NCI-H345 (cell line): ENCODE measurements at regions not wholly inside any gene's neighbourhood (a gene's known extent, or its start where the extent isn't known, plus 50 kb on each side); places are given as distances from the start of the nearest gene placed in this dataset.

ENCODE experiments used
- DNase-seq: peaks from one replicate; lab custom pipeline; 2025; lab: John Stamatoyannopoulos, UW

DNA sequence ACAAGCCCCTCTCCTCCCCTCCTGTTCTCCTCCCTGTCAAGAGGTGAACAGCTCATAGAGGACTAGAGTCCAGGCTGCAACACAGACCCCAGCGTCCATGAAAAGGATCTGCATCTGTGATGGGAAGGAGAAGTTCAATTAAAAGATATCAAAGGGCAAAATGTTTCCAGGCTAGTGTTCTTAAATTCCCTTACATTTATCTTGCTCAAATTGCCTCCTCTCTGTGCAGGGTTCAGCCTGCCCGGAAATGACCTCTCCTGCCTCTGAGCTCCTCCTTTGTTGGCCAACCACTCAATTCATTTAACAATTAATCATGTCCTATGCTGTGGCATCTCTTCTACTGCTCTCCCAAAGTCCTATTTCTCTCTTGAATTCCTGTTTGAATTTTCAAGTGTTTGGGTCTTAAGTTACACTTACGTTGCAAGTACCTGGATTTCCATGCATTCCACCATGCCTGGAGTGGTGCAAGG lies 105.3 kb downstream of the TSN start:
- DNase-seq: no peak

DNA sequence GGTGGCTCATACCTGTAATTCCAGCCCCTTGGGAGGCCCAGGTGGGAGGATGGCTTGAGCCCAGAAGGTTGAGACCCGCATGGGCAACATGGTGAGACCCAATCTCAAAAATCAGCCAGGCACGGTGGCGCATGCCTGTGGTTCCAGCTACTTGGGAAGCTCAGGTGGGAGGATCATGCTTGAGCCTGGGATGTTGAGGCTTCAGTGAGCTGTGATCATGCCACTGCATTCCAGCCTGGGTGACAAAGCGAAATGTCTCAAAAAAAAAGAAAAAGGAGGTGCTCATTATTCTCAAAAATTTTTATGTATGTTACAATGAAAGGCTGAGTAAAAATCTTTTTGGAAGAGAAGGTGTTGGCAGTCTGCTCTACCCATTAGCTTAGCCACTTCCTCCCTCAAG lies 106.8 kb downstream of the TSN start:
- DNase-seq: no peak

DNA sequence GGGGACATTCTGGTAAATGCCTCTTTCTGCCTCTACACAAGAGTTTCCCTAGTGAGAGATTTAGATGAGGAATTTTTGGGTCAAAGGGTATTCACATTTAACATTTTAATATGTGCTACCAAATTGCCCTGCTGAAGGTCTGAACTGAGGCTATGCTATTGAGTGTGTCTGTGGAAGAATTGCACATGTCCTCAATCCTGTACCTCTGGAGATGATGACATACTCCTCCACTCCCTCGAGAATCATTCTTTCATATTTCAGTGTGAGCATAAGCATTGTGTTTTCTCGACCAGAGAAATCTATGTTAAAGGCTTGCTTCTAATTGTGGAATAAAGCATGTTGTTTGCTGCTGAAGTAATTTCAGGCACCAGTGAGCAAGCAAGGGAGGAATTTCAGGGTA lies 110.5 kb downstream of the TSN start:
- no peak for DNase-seq

DNA sequence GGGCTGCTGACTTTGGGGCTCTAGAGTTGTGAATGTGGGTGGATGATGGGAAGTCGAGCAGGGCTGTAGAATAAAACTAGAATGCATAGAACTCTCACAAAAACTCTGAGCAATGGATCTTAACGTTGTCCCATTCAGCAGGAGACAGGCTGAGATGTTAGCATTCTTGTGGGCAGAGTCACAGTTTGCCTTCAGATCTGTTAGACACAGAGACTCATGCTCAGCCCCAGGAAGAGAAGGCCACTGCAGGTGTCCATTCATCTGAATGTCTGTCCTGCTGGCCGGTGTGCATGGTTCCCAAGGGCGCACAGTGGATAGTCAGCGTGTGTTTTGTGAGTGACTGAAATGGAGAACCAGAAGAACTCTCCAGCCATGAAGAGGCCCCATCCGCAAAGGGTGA lies 111.3 kb downstream of the TSN start:
- DNase-seq: no peak

DNA sequence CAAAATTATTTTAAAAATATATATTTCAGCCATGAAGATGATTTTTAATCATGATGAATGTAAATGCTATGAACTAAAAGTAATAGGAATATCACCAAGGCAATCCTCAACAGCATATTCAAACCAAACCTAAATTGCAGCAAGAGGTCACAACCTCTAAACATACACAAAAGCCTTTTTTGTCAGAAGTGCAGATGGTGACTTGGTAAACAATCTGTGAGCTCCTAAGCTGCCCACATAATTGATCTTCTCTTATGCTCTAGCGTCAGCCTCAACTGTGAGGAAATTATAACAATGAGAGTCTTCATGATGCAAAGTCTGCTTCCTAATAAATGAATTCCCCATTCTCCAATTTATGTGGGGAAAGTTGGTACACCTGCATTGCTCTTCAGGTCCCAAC lies 113.2 kb downstream of the TSN start:
- no peak for DNase-seq

DNA sequence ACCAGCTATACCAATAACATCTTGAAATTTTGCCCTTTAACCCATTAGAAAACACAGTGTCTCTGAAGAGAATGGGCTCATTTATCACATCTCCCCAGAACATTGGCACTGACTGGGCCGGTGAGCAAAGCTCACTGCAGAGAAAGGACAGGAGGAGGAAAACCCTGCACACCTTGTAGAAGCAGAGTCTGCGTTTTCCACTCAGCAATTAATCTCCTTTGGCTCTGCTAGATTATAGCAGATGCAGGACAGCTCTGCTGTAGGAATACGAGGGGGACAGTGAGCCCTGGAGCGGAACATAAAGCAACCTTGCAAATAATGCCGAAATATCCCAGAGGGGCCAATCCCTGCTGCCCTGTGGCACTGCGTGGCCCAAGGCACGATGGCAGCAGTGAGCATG lies 113.9 kb downstream of the TSN start:
- DNase-seq: no peak

DNA sequence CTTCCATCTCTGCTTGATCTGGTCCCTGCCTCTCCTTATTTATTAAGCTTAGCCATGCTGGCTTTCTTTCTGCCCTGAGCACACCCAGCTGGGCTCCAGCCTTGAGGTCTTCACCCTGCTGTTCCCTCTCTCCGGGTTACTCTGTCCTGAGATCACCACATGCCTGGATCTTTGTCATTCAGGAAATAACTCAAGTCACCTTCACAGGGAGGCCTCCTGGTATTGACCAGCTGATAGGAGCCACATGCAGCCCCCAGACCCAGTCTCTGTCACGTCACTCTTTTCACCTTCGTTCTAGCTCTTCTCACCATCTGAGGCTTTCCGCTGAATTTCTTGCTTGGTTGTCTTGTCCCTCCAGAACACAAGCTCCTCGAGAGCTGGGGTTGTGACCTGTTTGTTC lies 114.4 kb downstream of the TSN start:
- DNase-seq: no peak

DNA sequence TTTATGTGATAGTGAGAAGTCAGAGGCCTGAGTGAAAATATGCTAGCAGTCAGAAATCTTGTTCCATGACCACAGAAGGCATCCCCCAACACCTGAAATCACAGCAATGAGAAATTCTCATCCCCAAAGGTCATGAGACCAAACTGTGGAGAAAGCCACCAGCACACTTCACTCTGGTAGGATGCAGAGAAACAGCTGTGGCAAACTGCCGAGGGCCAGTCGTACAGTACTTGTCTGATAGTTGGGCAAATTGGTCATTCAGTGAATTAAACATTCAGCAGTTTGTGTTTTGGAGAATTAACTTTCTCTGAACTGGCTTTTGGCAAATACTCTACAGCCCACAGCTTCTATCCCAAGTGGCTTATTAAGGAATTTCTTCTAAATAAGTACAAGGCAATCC lies 117.2 kb downstream of the TSN start:
- no peak for DNase-seq

DNA sequence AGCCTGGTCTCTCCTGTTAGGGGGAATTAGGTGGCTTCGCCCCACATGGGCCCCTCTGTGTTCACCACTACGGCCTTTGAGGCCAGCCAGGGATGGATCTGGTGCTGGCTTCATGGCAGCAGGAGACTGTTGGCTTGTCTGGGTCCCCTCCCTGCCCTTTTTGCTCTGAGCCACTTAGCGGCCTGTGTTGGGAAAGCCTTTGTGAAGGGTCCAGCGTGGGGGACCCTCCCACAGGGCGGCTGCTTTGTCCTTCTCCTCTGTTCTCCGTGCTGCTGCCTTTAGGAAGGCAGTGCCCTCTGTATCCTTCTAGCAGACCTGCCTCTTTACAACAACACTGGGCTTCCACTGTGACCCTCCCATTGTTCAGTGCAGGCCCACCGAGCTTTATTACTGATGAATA lies 118.4 kb downstream of the TSN start:
- DNase-seq: peak; percentile 64

DNA sequence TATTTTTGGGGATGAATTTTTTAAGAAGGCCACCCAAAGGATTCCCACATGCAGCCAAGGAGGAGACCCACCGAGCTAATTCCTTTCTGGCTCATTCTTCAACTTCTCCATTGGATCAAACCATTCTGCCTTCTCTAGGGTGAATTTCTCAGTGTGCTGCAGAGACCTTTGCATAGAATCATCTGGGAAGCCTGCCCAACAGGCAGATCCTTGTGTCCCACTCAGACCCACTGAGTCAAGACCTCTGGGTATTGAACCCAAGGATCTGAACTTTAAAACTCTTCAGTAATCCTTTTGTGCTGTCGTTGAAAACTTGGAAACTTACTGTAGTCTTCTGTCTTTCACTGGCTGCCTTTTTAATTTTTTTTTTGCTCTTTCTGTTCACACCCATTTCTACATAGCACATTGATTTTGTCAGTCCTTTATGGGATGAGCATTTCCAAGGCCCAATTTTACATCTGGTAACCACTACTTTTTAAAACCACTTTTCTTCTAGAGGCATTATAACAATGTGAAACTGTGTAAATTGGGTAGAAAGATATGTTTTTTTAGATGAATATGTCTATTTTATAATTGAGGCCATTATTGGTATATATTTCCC lies 120.2 kb downstream of the TSN start:
- DNase-seq: no peak

DNA sequence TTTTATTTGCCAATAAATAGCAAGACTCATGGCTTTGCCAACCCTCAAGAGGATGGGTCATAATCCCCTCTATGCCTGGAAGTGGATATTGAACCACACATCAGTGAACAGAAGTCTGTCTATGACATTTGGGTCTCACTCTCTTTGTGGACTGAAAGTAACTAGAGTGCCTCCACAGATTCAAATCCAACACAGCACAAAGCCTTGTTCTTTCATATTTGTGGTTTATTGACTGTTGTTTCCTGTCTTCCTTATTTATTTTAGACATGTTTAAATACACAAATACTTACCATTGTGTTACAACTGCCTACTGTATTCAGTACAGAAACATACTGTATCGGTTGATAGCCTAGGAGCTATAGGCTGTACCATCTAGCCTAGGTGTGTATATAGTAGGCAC lies 121.9 kb downstream of the TSN start:
- DNase-seq: no peak

DNA sequence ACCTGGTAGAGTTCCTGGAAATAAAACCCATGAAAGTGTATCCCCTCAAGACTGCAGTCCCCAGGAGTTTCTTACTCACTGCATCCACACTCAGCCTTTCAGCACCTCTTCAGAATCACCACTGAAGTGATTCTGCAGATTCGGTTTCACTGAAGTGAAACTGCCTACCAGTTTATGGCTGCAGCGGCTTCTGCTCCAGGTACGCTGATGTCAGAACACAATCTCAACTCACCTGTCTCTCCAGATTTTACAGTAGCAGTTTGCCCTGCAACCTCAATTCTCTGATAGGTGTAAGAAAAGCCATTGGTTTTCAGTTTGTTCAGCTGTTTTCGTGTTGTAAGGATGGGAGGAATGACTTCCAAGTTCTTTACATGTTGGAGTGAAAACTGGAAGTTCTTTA lies 124.8 kb downstream of the TSN start:
- DNase-seq: no peak

DNA sequence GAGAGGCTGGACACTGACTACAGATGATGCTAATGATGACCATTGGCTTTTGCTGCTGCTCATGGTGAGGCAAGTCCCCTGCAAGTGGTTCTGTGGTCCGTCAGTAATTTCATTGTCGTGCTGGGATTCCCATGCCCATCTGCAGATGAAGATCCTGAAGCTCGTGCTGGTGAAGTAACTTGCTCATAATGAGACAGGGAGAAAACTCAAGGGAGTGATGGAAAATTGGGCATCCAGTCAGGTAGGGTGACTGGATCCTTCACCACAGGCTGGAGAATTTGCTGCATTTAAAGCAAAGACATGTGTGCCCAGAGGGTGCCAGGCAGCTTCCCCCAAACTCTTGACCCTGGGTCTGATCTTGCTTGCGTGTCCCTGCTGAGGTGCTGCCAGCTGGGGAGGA lies 125.6 kb downstream of the TSN start:
- DNase-seq: no peak

DNA sequence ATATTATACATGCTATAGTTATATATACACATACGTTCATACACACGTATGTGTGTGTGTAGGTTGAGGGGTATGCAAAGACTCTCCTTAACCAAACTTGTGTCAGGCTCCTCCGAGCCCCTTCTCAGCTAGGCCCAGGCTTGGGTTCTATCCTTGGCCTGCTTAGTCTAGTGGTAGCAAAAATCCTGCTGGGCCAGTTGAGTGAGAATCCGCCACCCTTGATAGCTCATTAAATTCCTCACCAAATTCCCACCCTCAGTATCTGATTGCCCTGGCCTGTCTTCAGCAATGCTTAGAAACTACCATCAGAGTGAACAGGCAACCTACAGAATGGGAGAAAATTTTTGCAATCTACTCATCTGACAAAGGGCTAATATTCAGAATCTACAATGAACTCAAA lies 126.5 kb downstream of the TSN start:
- DNase-seq: no peak

DNA sequence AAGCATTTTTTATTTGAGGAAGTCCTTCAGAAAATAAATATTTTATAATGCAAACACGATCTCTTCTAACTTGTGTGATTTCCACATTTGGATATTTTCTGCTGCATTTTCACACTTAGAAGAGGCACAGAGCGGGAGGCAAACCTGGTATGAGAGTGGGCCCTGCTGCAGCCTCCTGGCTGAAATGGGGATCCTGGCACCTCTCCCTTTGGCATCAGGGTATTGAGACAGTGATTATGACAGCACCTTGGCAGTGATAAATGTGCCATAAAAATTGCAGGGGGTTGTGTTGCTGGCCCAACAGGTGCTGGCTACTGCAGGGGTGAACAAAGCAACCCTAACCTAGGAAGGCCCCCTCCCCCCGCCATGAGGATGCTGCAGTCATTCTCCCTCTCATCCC lies 128.6 kb downstream of the TSN start:
- DNase-seq: no peak

DNA sequence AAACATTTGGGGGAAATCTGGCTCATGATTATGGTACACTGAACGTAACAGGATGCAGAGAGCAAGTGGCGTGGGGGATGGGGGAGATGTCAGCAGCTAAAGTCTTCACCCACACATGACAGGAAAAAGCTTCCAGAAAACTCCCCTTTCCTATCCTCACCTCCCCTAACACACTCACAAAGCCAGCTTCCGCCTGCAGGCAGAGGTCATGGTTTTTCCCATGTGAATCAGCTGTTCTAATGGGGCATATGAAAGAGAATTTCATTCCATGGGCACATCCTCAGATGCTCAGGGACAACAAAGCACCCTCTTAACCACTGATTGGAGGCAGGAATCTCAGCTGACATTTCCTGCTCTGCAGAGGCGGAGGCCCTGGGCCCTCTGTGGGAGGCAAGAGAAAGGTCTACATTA lies 129.1 kb downstream of the TSN start:
- no peak for DNase-seq

DNA sequence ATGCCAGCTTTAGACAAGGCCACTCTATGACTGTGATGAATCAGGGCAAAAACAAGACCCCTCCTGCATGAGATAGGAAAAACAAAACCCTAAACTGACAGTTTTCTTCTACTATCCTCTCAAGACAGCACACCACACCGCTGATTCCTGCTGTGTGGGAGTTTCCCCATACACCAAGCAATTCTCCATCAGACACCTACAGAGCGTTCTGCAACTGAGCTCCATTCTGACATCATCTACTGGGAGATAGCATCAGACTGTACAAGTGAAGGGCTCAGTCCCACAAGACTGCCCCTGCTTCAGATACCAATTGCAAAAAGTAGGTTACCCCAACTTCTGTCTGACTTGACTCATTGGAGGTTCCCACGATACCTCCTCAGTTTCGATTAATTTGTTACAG lies 130.6 kb downstream of the TSN start:
- DNase-seq: no peak

DNA sequence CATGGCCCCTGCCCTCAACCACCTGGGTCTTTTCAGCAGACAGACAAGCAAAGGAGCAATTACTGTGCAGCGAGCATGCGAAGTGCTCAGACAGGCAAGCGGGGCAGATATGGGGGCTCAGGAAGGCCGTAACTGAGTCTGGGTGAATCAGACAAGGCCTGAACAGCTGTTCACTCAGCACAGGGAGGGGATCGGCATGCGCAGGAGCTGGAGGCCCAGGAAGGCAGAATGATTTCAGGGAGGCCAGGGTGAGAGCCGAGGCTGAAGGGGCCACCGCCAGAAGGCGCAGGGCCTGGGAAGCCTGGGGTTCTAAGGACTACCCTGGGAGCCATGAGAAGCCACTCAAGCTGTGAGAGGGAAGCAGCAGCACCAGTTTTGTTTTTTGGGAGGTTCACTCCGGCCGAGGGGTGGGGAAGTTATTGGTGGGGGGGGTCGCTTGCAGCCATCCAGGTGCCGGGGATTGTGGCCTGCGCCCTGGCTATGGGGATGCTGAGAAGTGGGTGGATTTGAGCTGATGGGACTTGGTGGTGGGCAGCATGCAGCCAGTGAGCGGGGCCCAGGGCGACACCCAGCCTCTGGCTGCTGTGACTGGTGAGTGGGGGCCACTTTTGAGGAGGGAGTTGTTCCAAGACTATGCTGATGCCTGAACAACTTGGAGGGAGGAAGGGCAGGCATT lies 132.2 kb downstream of the TSN start:
- no peak for DNase-seq

DNA sequence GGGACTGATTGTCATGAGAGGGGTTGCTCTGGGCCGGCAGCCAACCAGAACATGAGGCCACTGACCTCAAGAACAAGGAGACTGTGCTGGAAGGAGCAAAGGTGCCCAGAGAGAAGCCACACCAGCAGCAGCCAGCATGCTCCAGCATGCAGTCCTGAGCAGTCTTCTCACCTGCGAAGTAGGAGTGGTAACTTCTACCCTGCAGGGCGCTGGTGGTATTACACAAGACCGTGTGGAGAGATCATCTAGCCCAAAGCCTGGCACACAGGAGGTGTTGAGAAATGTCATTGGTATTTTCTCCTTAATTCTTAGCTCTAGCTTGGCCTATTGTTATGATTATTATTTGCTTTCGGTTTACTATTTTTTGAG lies 132.7 kb downstream of the TSN start:
- no peak for DNase-seq

DNA sequence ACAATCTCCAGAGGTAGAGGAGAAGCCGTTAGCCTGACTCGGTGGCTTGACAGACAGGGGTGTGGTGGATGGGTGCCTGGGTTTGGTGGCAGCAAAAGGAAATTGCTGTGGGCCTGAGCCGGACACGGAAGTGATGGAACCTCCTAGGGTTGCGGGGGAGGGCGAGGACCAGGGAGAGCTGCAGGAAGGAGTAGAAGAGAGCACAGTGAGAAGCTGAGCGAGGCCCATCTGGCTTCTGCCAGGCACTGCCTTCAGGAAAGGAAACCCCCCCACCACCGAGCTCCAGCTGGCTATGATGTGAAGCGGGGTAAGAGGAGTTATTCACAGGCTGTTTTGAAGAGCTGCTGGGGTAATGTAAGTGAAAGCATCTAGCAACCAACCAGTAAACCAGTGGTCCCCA lies 134.6 kb downstream of the TSN start:
- DNase-seq: no peak

DNA sequence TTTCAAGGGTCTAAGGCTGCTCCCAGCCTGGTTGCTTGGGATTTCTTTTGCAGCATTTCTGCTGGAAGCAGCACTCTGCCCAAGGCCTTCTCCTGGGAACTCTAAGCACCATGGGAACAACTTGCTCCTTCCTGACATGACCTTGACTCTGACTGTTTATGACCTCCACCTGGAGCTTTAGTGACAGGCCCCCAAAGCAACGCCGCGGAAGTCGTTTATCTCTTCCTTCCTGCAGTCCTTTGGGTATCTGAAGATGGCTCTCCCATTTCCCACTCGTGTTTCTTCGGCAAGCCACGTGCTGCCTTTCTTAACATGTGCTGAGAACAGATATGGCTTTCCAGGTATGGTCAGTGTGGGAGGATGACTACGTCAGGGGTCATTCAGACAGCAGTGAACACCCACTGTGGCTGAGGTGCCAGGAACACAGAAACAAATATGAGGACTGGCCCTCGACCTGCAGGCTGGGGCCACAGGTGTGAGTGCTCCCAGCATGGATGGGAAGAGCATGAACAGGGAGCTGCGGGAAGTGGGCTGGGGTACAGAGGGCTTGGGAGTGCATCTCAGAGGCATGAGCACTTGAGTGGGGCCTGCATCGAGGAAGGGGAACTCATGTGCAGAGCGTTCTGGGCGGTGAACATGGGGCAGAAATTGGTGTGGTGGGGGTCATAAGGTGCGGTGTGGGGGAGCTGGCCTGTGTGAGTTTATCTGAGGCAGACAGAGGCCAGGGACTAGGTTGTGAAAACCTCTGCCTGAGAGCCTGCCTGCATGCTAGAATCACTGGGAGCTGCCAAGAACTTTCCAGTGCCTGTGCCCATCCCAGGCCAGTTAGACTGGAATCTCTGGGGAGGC lies 140.5 kb downstream of the TSN start:
- DNase-seq: no peak

DNA sequence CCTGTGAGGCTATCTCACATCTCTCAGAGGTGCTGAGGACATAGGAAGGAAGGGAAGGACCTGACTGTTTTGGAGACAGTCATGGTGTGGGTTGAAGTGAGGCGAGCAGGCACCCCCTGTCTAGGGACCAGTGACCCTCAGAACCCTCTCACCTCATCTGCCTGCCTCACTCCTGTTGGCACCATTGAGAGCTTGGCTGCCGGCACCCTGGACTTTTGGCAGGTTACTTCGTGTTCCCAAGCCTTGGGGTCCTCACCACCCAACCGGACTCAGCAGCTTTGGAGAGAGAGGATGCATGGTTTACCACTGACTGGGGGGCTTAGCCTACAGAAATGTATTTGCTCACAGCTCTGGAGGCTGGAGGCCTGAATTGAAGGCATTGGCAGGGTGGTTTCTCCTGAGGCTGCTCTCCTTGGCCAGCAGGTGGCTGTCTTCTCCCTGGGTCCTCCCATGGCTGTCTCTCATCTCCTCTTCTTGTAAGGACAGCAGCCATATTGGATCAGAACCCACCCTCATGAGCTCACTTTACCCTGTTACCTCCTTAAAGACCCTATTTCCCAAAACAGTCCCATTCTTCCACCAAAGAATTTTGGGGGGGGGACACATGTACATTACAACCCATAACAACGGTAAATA lies 142.0 kb downstream of the TSN start:
- DNase-seq: peak; percentile 27

DNA sequence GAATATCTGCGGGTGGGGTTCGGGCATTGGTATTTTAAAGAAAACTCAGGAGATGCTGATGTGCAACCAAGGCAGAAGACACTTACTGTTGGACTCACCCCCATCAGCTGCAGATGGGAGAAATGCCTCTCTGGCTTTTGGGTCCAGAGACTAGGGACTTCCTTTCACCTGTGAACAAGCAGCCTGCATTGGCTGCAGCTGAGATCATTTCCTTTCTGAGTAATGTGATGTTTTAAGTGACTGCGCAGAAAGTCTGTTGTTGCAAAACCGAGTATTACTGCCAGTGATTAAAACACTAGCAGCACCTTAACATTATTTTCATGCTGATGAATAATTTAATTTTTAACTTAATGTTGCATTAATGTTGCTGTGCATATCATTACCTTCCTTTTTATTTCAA lies 143.0 kb downstream of the TSN start:
- DNase-seq: no peak
